ENCODE measurements at regions not wholly inside any gene's neighbourhood (a gene's known extent, or its start where the extent isn't known, plus 50 kb on each side); places are given as distances from the start of the nearest gene placed in this dataset.

DNA sequence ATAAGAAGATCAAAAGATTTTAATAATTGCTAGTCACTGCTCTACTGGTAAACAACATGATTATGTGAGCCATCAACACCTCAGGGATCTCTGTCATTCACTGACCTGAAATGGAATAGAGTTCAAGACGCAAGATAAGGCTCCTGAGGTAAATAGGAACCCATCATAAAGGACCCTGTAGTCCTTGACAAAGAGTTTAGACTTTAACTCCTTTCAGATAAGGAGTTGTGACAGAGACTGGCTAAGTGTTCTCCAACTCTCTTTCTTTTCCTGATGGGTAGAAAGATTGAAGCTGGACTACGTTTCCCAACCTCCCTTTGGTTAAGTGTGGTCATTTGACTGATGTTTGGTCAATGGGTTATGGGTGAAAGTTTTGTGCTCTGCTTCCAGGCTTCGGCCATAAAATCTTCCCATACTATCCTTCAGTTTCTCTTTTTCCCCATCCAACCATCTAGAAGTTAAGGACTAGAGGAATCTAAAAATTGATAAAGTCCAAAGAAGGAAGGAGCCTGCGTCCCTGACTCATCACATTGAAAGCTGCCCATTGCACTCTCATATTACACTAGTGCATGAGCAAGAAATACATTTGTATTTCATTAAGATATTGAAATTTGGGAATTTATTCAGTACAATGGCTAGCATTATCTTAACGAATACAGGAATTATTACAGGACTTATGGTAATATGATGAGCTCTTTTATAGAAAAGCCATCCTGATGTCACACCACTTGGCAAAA lies 293.7 kb upstream of the ACVR2A start:
- DNase-seq (ENCODE audit: low spot score) = no peak

DNA sequence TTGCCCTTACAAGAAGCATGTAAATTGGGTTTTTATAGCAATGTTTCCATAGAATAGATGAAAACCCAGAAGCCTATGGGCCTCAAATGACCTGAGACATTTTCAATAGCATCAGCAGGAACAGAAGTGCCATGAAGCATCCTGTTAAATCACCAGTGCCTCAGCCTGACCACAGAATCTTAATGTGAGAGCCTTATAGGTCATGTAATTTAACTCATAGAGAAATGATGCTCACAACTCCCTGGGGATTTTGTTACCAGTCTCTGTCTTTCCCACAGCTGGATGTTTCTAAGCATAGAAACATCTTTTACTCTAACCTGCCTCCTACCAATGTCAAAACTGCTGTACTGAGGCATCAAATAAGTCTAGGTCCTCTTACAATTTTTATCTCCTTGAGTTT lies 295.8 kb upstream of the ACVR2A start:
- no peak for DNase-seq (ENCODE audit: low spot score)

DNA sequence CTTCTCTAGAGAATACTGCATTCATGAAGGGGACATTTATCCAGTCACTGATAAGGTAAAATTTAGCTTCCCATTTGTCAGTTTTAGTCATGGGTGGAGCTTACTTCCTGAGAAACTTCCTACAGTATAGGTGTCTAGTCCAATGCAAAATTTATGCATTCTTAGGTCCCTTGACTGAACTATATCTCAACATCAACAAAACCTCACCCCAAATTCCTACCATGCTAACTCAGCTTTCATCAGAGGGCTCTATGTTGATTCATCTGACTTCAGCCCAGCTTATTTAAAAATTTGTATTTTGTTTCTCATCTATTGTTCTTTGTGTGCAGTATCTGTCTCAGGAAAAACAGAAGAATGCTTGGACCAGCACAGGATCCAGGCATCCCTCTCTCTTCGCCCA lies 296.4 kb upstream of the ACVR2A start:
- DNase-seq (ENCODE audit: low spot score) = no peak

DNA sequence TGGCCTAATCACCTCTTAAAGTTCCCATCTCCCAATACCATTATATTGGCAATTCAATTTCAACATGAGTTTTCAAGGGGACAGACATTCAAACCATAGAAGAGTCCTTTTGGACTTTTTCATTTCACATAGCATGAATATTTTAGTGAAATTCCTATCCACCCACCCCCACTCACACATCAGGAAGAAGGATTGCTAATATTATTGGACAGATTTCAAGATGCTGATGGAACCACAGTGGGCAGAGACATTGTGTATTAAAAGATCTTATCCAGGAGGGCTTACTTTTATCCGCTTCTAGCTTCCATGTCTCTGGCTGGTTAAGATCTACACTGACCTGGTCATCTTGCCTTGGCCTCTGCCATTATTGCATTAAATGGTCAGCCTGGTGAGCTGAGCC lies 297.4 kb upstream of the ACVR2A start:
- no peak for DNase-seq (ENCODE audit: low spot score)

DNA sequence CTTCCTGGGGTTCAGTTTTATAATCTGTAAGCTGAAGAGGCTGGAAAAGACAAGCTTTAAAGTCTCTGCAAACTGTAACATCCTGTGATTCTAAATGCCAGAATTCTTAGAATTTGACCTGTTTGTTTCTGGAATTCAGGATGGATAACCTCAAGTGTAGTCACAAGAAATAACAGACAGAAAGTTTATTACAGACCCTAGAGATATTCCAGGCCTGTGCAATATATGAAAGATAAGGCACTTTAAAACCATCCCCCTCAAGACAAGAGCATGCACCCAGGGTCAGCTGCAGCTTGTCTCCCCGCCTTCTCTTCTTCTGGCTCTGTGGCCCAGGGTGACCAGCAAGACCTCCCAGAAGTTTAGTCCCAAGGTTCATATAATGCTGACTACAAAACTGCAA lies 298.7 kb upstream of the ACVR2A start:
- no peak for DNase-seq (ENCODE audit: low spot score)

DNA sequence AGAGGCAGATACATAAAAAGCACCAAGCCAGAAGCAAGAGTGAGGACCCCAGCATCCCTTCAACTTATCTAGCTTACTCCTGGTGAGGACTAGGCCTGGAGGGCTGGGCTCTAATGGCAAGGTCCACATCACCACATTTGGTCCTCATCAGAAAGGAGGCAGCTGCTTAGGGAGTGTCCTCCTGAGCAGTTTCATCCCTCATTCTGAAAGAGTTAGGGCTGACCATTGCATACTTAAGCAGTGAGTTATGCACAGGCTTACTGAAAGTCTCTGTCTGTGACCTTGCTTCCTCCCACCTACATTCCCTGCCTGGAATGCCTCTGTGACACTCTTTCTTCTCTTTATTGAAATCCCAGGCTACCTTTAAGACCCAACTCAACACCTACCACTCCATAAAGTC lies 301.8 kb upstream of the ACVR2A start:
- no peak for DNase-seq (ENCODE audit: low spot score)

DNA sequence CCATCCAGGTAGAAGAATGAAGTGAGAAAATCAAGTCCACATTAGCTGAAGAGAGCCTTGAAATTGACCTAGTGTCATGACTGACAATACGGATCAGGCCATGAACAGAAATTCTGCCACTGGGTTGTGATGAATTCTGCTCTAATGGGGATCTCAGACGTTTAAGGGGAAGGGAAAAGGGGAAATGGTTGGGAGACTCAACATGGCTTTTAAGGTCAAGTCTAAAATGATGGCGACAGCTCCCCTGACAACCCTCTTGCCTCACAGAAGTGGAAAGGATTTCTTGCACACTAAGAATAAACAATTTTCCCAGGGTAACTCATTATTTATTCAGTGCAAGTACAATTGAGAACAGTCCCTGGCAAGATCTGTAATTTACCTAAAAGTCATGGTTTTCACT lies 302.5 kb upstream of the ACVR2A start:
- DNase-seq (ENCODE audit: low spot score) = no peak

DNA sequence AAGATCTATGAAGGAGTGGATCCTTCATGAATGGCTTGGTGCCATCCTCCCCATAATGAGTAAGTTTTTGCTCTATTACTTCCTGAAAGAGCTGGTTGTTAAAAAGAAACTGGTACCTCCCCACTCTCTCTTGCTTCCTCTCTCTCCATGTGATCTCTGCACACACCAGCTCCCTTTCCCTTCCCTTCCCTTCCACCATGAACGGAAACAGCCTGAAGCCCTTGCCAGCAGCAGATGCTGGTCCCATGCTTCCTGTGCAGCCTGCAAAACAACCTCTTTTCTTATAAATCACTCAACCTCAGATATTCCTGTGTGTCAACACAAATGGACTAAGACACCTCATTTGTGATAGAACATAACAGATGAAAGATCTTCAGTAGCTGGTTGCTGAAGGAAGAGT lies 303.5 kb upstream of the ACVR2A start:
- DNase-seq (ENCODE audit: low spot score) = no peak

DNA sequence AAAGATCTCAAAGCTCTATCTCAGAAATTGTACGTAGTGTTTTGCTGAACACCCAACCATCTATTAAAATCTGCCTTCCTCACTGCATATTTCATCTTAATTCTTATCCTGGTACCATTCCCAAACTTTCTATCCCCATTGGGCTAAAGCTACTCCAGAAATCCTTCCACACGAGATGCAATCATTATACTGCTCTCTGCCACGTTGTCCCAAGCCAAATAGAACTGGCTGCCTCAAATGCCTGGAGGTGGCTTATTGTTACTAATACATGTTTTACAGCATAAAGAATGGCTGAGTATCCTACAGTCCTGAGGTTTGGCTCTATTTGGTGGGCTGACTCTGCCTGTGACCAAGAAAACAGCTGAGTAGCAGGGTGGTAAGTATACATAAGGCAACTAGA lies 306.0 kb upstream of the ACVR2A start:
- DNase-seq (ENCODE audit: low spot score) = no peak

DNA sequence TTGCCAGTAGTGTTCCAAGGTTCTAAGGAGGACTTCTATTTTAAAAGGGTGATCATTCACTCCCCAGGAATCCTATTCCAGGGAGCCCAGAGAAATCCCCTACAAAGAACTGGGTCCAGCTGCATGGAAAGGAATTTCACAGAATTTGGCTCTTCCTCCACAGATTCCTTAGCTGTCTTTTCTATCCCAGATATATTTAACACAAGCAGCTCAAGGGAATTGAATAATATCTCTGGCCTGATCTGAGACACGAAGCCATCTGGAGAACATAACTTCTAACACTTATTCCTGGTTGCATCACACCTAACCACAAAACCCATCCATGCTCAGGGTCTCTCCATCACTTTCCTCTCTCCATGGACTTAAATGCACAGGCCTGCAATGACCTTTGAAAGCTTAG lies 306.7 kb upstream of the ACVR2A start:
- no peak for DNase-seq (ENCODE audit: low spot score)

DNA sequence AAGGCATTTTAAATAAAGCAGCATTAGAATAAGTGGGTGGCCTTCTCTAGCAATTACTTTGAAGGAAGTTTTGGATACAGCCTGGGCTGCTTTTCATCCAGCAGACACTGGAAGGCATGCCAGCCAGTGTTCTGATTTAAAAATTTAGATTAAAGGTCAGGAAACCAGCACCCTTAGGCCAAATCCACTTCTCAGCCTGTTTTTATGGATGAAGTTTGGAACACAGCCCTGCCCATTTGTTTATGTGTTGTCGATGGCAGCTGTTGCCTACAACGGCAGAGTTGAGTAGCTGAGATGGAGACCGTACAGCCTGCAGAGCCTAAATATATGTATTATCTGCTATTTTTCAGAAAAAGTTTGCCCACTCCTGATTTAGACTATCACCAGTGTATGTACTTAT lies 313.6 kb upstream of the ACVR2A start:
- DNase-seq (ENCODE audit: low spot score) = no peak

DNA sequence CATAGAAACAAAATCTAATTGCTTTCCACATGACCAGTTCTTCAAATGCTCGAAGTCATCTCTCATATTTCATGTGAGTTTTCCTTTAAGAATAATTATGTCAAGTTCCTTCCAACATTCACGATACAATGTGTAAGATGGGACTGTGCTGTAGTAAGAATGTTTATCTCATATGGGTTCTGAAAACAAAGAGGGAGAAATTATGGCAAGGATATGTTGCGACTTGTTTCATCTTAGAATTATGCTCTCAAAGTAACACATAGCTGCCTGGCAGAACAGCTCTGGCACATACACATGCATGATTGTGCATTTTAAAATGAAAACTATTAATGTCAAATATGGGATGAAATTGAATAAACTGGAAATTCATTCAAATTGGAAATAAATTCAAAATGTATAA lies 314.8 kb upstream of the ACVR2A start:
- DNase-seq (ENCODE audit: low spot score) = no peak

DNA sequence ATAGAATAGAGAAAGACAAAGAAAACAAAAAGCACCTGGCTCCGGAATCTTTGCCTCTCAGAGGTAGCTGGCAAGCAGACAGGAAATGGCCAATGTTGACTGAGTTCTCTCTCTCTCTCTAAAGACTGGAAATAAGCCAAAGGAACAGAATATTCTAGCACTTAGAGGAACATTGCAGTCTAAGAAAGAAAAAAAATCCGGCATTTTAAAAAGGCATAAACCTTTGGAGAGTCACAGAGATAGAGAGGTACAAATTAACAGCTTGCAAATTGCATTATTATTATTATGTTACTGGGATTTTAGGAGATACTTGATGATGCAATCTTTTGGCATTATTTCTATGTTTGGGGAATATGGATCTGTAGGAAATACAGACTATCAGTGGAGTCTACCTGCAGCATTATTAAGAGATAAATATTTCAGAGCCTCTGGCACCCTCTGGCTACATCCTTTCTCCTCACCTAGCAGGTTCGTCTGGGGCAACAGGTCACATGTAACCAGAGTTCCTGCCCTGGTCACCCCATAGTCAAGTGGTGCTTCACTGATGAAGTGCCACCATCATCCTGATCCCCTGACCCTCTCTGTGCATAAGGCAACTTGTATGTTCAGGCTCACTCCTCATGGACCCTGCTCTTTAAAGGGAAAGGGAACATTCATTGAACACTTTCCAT lies 318.9 kb upstream of the ACVR2A start:
- no peak for DNase-seq (ENCODE audit: low spot score)

DNA sequence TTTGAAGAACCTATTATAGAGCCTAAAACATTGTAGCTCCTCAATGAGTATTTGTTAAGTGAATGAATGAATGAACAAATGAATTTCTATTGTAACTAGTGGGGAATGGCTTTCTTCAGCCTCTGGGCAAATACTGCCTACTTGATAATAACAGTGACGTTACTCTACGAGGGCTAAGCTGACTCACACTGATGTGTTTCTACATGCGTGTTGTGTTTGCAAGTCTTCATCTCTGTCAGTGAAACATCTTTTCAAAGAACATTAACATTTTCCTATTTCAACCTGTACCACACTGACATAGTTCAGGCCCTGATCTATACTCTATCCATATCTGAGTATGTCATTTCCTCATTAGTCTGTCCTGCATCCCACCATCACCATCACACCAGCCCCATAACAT lies 319.9 kb upstream of the ACVR2A start:
- no peak for DNase-seq (ENCODE audit: low spot score)

DNA sequence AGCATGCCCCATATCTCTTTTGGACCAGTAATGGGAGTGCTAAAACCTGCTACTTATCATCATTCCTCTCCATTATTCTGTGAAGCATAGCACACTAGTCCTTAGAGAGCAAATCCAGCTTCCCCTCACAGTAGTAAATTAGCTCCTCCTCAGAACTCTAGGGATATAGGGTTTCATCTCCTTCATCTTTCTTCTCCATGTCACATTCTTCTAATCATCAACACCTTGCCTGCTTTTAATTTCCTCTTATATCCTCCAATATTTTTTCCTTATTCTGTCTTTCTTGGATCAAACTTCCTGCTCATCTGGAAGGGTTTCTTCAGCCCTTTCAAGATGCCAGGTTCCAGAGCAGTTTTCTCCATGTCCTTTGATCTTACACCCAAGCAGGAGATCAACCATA lies 321.4 kb upstream of the ACVR2A start:
- DNase-seq (ENCODE audit: low spot score) = no peak

DNA sequence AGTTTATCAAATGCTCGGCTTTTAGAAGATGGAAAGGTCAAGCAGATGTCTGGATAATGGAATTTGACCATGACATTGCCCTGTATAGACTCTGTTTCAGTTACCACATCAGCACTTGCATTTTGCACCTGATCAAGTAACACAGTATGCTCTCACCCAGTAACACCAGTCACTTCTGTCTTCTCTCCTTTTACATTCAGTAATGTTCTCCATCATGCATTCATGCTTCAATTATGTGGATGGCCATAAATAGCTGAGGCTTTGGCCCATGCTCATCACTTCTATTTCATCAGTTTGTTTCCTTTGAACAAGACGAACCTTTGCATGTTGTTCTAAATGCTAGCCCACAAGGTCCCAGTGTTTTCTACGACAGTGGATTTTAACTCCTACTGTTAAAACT lies 322.9 kb upstream of the ACVR2A start:
- DNase-seq (ENCODE audit: low spot score) = no peak

DNA sequence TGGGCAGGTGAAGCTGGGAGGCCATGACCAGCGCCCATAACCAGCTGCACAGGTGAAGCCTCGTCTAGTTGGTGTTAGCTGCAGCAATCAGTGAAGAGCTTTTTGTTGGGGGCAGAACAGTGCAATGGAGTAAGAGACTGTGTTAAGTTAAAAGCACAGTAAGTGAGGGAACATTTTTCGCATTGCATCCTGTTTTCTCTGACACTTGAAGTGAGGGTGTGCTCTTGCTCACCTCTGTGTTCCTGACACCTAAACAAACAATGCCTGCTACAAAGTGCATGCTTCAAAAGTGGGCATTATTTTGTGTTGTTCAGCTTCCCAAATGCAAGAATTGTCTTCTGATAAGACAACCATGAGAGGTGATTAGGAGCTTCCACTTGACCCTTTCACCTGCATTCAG lies 324.0 kb upstream of the ACVR2A start:
- no peak for DNase-seq (ENCODE audit: low spot score)

DNA sequence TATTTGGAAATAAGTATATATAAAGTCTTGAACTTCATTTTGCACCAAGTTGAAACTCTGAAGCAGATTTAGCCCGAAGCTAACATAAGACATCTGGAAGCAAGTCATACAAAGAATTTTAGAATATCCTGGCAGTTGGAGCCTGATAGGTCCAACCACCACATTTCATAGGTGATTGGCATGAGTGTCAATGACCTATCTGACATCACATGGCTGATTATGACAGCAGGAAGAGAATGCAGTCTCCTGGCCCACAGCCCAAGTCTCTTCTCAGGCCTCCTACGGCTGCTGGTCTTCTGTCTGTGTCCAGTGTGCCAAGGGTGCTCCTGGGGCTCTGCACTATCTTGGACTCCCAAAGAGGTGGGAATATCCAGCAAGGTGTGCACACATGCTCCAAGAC lies 325.7 kb upstream of the ACVR2A start:
- DNase-seq (ENCODE audit: low spot score) = no peak

DNA sequence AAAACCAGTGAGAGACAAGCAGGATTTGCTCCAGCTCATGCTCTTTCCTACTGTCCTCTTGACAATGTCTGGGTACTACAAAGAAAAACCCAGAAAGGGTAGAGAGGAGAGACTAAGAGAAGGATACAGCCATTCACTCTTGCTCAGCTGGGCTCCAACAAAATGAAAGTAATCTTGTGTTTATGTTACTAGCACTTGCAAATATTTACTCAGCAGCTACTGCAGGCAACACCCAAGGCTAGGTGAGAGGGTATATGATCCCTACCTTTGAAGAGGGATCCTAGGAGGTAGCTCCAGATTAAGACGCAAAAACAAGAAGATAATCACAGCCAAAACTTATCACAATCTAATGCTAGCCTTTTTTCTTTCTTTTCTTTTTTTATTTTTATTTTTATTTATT lies 329.6 kb upstream of the ACVR2A start:
- no peak for DNase-seq (ENCODE audit: low spot score)

DNA sequence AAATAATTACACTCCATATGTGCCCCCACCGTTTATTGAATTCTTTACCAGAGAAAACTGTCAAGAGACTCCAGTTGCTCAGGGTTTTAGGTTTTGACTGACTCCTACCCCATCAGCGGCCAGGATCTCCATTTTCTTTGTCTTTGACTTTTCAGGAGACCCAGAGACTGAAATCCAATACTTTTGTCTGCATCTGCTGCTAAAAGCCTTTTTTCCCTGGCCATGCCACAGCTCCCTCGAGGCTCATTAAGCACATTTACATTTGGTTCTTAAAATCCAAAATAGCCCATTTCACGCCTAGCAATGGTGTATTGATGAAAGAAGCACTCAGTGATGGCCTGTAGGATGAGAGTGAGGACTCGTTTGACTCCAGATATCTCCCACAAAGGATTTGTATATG lies 332.6 kb upstream of the ACVR2A start:
- DNase-seq (ENCODE audit: low spot score) = no peak

DNA sequence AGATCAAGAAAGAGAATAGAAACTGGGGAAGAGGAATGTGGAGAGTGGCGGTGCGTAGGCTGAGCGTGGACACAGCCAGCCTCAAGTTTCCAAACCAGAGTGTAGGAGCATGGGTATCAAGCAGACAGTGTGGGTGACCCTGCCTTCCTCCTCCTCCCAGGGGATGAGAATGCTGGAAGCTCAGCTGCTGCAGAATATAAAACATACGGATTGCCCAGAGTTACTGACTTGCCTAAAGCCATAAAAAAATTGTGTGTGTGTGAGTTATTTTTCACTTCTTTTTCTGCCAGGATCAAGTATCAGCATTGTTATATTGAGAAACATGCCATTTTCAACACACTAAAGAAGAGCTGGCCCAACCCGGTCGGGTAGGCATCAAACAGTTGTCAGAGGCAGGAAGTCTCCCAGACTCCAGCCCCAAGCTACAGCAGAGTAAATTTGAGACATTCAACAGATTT lies 333.3 kb upstream of the ACVR2A start:
- no peak for DNase-seq (ENCODE audit: low spot score)

DNA sequence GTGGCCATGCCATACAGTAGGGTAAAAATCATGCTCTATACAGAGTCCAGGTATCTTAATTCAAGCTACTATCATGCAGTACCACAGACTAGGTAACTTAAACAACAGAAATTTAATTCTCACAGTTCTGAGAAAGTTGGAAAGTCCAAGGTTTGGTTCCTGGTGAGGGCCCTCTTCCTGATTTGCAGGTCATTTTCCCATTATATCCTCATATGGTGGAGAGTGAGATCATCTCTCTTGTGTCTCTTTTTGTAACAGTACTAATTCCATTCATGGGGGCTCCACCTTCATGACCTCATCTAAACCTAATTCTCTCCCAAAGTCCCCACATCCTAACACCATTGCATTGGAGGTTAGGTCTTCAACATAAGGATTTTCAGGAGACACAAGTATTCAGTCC lies 335.0 kb upstream of the ACVR2A start:
- no peak for DNase-seq (ENCODE audit: low spot score)

DNA sequence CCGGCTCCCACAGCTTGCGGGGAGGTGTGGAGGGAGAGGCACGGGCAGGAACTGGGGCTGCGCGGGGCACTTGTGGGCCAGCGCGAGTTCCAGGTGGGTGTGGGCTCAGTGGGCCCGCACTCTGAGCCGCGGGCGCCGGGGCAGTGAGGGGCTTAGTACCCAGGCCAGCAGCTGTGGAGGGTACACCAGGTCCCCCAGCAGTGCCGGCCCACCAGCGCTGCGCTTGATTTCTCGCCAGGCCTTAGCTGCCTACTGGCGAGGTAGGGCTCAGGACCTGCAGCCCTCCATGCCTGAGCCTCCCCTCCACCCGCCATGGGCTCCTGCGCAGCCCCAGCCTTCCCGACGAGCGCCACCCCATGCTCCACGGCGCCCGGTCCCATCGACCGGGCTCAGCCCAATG lies 337.9 kb upstream of the ACVR2A start:
- DNase-seq (ENCODE audit: low spot score) = no peak

DNA sequence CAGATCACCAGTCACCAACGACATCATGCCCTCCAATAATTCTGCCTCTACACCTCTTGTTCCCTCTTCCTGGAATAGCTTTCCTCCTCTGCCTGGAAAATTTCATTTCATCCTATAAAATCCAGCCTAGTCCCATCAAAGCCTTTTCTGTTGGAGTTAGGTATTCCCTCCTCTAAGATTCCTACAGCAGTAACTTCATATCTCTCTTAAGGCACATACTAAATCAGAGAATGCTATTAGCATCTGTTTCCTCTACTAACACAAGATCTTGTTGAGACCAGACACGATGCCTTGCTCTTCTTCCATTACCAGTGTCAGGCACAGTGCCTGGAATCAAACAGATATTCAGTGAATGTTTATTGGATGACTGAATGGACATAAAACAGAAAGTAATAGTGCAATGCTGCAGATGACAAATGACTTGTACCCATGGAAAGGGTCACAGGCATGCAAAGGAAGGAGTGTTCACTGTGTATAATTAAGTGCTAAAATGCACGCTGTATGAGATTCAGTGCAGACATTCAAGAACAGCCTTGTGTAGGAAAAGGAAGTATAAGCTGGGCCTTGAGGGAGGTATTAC lies 342.0 kb upstream of the ACVR2A start:
- DNase-seq (ENCODE audit: low spot score) = no peak
